ENCODE measurements at regions not wholly inside any gene's neighbourhood (a gene's known extent, or its start where the extent isn't known, plus 50 kb on each side); places are given as distances from the start of the nearest gene placed in this dataset.
A peak's percentile ranks its signal among the peaks of the same experiment; 100 is the strongest.

- DNase-seq (ENCODE audit: low read depth) = peak; percentile 15
- no peak overlapping the region for H3K4me3 ChIP-seq (ENCODE audit: low read depth, low read length)
- in situ Hi-C loops (cut with HindIII; ENCODE audit: low sequenced_read_pairs) = no loop called here
- no peak for TF ChIP-seq CTCF (IDR thresholded peaks at IDR 0.05; ENCODE audit: low read depth, low read length, missing control alignments)
Measured at GRCh38 chr22:48579043-48579927, 1248.4 kb downstream of the BRD1 start.

- DNase-seq (ENCODE audit: low read depth) = no peak
- in situ Hi-C loops (cut with HindIII; ENCODE audit: low sequenced_read_pairs) = no loop called here
- no peak for TF ChIP-seq CTCF (IDR thresholded peaks at IDR 0.05; ENCODE audit: low read depth, low read length, missing control alignments)
- no peak overlapping the region for H3K4me3 ChIP-seq (ENCODE audit: low read depth, low read length)
Measured at GRCh38 chr22:48578138-48579042, 1249.3 kb downstream of the BRD1 start.

- in situ Hi-C loops (cut with HindIII; ENCODE audit: low sequenced_read_pairs) = no loop called here
- no peak for TF ChIP-seq CTCF (IDR thresholded peaks at IDR 0.05; ENCODE audit: low read depth, low read length, missing control alignments)
Measured at GRCh38 chr22:48577691-48578090, 1250.0 kb downstream of the BRD1 start.

GRCh38 chr22:48577014-48577690 is 1250.5 kb downstream of the BRD1 start:
- no peak overlapping the region for H3K4me3 ChIP-seq (ENCODE audit: low read depth, low read length)
- no peak for DNase-seq (ENCODE audit: low read depth)
- in situ Hi-C loops (cut with HindIII; ENCODE audit: low sequenced_read_pairs) = no loop called here
- TF ChIP-seq CTCF (IDR thresholded peaks at IDR 0.05; ENCODE audit: low read depth, low read length, missing control alignments) = no peak

More at GRCh38 chr22:48577691-48578090, 1250.0 kb downstream of the BRD1 start:
- no peak for DNase-seq (ENCODE audit: low read depth)
- no peak overlapping the region for H3K4me3 ChIP-seq (ENCODE audit: low read depth, low read length)

GRCh38 chr22:48576333-48577013 is 1251.2 kb downstream of the BRD1 start:
- DNase-seq (ENCODE audit: low read depth) = no peak
- in situ Hi-C loops (cut with HindIII; ENCODE audit: low sequenced_read_pairs) = no loop called here
- TF ChIP-seq CTCF (IDR thresholded peaks at IDR 0.05; ENCODE audit: low read depth, low read length, missing control alignments) = peak; percentile 42
- H3K4me3 ChIP-seq (ENCODE audit: low read depth, low read length) = no peak overlapping the region
